Stomach smooth muscle (tissue), 2 donors: ENCODE measurements at regions not wholly inside any gene's neighbourhood (a gene's known extent, or its start where the extent isn't known, plus 50 kb on each side); places are given as distances from the start of the nearest gene placed in this dataset.

ENCODE experiments used
- H3K27ac ChIP-seq: one replicate; pipeline ENCODE4 v1.7.0; 2013; ENCODE audit warnings: mild to moderate bottlenecking, low read length, inconsistent platforms
- H3K27me3 ChIP-seq, 2 donors: one replicate each; pipeline ENCODE4 v1.7.0; 2013; ENCODE audit warnings: low read length in 2 of 2; ENCODE audit not compliant: insufficient read depth in 2 of 2, control insufficient read depth in 1 of 2
- H3K36me3 ChIP-seq, 2 donors: one replicate each; pipeline ENCODE4 v1.7.0; 2013; ENCODE audit warnings: low read length in 2 of 2; ENCODE audit not compliant: control insufficient read depth in 2 of 2, insufficient read depth in 2 of 2
- H3K4me1 ChIP-seq: one replicate; pipeline ENCODE4 v1.7.0; 2013; ENCODE audit warnings: low read length; ENCODE audit not compliant: control insufficient read depth, insufficient read depth
- H3K4me3 ChIP-seq, 2 donors: one replicate each; pipeline ENCODE4 v1.7.0; 2013; ENCODE audit warnings: low read length in 2 of 2
- H3K9ac ChIP-seq, 2 donors: one replicate each; pipeline ENCODE4 v1.7.0; 2013; ENCODE audit warnings: low read length in 2 of 2, mild to moderate bottlenecking in 1 of 2
- H3K9me3 ChIP-seq, 2 donors: one replicate each; pipeline ENCODE4 v1.7.0; 2013; ENCODE audit warnings: low read length in 2 of 2; ENCODE audit not compliant: control insufficient read depth in 2 of 2
- donor health status: healthy.
- donor health status: Pancreatic carcinoma.

DNA sequence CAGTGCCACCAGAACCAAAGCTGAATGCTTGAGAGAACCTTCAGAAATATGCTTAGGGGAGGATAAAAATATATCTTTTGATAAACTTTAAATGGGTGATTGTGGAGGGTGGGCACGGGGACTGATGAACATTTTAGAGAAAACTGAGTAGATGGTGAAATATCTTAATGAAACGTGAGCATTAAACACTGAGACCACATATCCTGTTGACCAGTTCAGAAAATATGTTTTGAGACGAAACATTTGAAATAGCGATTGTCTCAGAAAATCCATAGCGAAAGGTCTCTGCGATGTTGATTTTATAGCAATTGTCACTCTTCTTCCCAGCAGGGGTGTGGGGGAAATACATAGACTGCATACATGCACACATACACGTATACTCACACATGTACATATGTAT is 231.0 kb downstream of the ESM1 start:
- Histone ChIP-seq H3K27ac (no peak overlapping the region), H3K4me1 (no peaks in the 10 kb centered on the region), H3K27me3 (no peaks in the 10 kb centered on the region), H3K9me3 (no peaks in the 10 kb centered on the region), H3K36me3 (no peaks in the 10 kb centered on the region), H3K9ac (no peak overlapping the region), H3K4me3 (no peak overlapping the region)

DNA sequence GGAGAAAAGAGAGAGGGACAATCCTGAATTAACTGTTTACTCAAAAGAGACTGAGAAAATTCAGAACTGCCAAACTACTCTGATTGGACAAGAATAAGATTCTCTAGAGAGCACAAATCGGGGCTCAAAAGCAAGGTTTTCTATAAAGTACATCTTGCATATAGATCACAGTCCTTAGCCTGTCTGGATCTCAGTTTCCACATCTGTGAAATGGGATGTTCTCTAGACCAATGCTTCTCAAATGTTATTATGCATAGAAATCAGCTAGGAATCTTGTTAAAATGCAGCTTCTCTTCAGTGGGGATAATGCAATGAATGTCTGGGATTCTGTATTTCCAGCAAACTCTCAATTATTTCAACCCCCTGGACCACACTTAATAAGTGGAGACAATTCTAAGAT is 231.6 kb downstream of the ESM1 start:
- Histone ChIP-seq H3K9ac (no peak overlapping the region), H3K27me3 (no peaks in the 10 kb centered on the region), H3K4me3 (no peak overlapping the region), H3K4me1 (no peaks in the 10 kb centered on the region), H3K27ac (no peak overlapping the region), H3K9me3 (no peaks in the 10 kb centered on the region), H3K36me3 (no peaks in the 10 kb centered on the region)

DNA sequence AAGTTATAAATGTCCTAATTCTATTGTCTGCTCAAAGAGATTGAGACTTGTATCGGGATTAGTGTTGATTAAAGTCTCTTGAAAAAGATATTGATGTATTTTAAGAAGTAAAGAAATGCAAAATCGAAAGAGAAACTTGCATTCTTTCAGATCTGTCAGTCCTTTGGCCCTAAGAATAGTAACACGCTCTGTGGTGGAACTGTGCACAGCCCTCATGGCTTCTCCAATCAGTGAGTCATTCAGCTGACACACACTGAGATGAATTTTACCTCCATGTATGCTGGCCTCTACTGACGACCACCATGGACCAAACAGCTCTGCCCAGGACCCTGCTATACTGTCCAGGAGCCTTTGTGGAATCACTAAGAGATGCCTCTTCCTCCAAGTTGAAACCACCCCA is 232.4 kb downstream of the ESM1 start:
- Histone ChIP-seq H3K9ac (no peak overlapping the region), H3K9me3 (no peaks in the 10 kb centered on the region), H3K4me3 (no peak overlapping the region), H3K4me1 (no peaks in the 10 kb centered on the region), H3K36me3 (no peaks in the 10 kb centered on the region), H3K27me3 (no peaks in the 10 kb centered on the region), H3K27ac (no peak overlapping the region)

DNA sequence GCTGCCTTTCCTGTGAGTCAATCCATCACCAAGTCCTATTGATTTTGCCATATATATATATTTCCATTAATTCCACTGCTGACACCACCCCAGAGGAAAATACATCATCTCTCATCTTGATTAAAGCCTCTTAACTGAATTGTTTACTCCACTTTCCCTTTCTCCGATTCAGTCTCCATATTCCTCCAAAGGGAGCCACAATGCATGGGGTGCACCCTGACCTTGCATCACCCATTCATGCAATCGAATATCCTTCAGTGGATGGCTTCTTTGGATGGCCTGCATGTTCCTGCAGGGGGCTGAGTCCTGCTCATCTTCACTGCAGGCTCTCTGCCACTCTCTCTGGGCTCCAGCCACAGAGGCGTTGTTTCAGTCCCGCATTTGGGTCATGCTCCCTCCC is 231.0 kb downstream of the SNX18 start:
- H3K27me3 ChIP-seq = no peaks in the 10 kb centered on the region
- H3K9ac ChIP-seq = no peak overlapping the region
- no peaks in the 10 kb centered on the region for H3K36me3 ChIP-seq
- H3K9me3 ChIP-seq = no peaks in the 10 kb centered on the region
- H3K4me1 ChIP-seq = peaks cover 2% of the 10 kb centered on the region
- no peak overlapping the region for H3K27ac ChIP-seq
- H3K4me3 ChIP-seq = no peak overlapping the region

DNA sequence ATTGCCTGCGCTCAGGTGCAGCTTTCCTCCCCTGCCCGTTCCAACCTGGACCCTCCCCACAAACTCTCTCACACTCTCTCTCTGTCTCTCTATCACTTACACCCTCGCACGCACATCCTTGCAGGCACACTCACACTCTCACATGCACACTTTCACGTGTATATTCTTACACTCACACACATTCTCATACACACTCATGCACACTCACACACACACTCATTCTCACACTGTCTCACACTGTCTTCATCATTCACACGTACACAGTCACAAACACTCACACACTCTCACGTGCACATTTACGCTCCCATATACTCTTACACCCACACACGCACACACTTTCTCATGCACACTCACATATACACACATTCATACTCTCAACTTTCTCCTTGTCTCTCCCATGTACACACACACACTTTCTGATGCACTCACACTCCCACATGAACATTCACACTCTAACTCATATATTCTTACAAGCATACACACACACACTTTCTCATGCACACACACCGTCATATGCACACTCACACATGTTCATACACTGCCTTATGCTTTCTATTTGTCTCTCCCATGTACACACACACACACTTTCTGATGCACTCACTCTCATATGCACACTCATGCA is 229.3 kb downstream of the SNX18 start:
- no peak overlapping the region for H3K4me3 ChIP-seq
- no peaks in the 10 kb centered on the region for H3K36me3 ChIP-seq
- no peak overlapping the region for H3K9ac ChIP-seq
- no peaks in the 10 kb centered on the region for H3K9me3 ChIP-seq
- H3K4me1 ChIP-seq = peaks cover 2% of the 10 kb centered on the region
- H3K27me3 ChIP-seq = no peaks in the 10 kb centered on the region
- H3K27ac ChIP-seq = no peak overlapping the region

DNA sequence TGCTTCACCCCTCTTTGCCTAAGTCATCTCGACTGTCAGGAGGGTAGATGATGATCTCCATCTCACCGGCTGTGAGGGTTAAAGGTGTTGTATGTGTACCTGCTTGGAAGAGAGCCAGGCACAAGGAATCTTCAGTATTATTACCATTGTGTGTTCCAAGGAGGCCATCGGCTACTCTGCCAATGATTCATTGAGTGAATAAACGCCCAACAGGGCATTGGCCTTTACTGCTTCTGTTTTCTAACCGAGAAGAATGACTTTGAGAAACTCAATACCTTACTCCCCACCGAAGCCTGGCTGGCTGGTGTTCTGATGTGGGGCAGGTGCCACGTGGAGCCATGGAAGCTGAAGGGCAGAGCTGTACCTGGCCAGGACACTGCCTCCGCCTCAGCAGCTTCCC is 228.8 kb downstream of the SNX18 start:
- Histone ChIP-seq H3K27me3 (no peaks in the 10 kb centered on the region), H3K36me3 (no peaks in the 10 kb centered on the region), H3K9me3 (no peaks in the 10 kb centered on the region), H3K4me3 (no peak overlapping the region), H3K4me1 (peaks cover 2% of the 10 kb centered on the region), H3K9ac (no peak overlapping the region), H3K27ac (no peak overlapping the region)

DNA sequence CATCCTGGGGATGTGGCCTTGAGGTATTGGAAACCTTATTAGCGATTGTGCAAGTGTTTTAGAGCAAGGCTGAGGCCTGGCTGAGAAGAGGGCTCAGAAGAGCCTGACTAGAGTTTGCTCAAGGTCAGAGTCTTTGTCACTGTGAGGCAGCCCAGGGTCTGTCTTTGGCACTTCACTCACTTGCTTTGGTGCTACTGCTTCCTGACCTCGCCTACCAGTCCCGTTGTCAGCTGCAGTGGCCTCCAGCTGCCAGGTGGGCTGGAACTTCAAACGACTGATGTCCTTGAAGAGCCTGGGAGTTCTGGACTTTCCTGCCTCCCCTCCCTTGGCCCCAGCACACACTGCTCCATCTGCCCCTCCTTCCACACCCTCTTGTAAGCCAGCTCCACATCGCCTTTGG is 228.0 kb downstream of the SNX18 start:
- Histone ChIP-seq H3K27me3 (no peaks in the 10 kb centered on the region), H3K9ac (no peak overlapping the region), H3K36me3 (no peaks in the 10 kb centered on the region), H3K4me3 (no peak overlapping the region), H3K27ac (no peak overlapping the region), H3K9me3 (no peaks in the 10 kb centered on the region), H3K4me1 (peaks cover 2% of the 10 kb centered on the region)

DNA sequence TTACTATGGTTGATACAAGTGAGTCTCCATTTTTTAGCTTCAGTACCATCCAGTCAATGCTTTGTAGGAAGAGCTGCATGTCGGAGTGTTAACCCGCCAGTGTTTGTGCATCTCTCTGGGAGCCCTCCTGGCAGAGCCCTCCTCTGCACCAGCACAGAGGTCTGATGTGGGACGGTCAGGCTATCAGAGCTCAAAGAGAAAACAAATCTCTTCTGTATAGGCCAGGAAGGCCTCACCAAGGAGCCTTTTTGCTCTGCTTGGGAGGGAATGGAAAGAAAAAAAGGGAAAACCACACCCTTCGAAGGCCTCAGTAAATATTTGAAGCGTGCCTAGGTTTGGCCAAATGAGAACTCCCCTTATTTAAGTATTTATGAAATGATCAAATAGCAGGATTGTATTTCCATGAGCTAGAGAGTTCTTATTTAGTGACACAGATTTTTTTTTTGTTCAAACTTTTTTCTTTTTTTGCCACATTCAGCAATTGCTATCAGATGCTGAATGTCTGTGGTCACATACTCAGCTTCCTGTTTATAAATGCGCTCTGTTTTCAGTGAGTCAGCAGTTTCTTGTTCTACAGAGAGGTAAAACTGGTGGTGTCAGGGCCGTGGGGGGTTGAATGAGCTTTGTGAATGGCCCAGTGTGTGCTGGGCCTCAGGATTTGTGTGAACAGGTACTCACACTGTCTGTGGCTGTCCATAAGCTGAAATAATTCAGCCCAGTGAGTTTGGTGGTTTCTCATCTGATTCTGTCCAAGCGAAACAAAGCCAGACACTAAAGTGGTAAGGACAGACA is 226.6 kb downstream of the SNX18 start:
- no peak overlapping the region for H3K9ac ChIP-seq
- no peaks in the 10 kb centered on the region for H3K36me3 ChIP-seq
- H3K27me3 ChIP-seq = no peaks in the 10 kb centered on the region
- H3K27ac ChIP-seq = peak overlapping the region; percentile 6
- H3K4me3 ChIP-seq = no peak overlapping the region
- peaks cover 2% of the 10 kb centered on the region for H3K4me1 ChIP-seq
- H3K9me3 ChIP-seq = no peaks in the 10 kb centered on the region

DNA sequence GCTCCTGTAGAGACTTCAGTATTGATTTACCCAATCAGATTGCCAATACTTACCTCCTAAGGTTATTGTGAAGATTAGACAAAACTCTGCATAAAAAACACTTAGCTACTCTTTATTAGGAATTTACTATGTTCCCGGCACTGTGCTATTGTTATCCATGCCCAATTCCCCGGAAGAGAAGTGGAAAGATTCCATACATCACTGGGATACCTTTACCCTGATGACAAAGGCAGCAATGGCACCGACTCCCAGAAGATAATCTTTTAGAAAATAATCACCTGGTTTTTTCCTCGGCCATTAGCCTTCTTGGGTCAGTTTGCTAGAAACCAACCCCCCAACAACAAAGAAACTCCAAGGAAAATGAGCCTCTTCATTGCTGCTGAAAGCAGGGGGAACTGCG is 226.0 kb downstream of the SNX18 start:
- Histone ChIP-seq H3K9ac (no peak overlapping the region), H3K27me3 (no peaks in the 10 kb centered on the region), H3K27ac (peak overlapping the region; percentile 6), H3K9me3 (no peaks in the 10 kb centered on the region), H3K4me1 (peaks cover 2% of the 10 kb centered on the region), H3K36me3 (no peaks in the 10 kb centered on the region), H3K4me3 (no peak overlapping the region)

DNA sequence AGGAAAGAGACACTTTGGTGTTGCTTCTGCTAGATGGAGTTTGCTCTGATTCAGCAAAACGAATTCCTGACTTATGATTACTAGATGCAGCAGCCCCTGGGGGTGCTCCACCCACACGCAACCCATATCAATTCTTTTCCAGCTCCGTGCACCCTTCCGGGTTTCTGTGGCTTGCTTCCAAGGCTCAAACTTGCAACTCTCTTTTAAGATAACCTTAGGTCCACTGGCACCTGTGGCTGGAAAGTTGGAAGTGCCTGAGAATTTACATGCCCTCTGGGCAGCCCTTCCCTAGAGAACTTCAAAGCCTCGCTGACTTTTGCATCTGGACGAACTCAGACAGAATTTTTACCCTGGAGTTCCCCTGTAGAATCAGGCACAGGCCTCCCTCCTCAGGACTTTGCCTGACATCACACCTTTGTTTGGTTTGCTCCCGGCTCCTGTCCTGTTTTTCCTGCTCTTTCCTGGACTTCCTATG is 224.9 kb downstream of the SNX18 start:
- no peaks in the 10 kb centered on the region for H3K36me3 ChIP-seq
- H3K9ac ChIP-seq = no peak overlapping the region
- no peak overlapping the region for H3K4me3 ChIP-seq
- H3K9me3 ChIP-seq = no peaks in the 10 kb centered on the region
- no peak overlapping the region for H3K27ac ChIP-seq
- peaks cover 2% of the 10 kb centered on the region for H3K4me1 ChIP-seq
- no peaks in the 10 kb centered on the region for H3K27me3 ChIP-seq

DNA sequence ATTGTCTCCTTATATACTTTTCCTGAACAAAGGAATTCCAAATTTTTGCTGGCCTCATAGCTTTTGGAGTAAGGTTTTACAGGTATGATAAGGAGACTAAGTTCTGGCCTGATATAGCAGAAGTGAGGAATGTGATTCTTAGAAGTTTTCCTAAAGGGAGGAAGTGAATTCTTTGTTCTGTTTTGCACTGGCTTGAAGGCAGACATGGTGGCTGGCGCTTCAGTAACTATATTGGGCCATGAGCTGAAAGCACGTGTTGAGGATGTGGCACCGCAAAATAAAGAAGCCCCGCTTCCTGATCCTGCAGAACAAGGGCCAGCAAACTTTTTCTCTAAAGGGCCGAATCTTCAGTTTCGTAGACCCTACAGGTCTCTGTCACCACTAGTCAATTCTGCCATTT is 224.2 kb downstream of the SNX18 start:
- Histone ChIP-seq H3K4me1 (peaks cover 2% of the 10 kb centered on the region), H3K4me3 (no peak overlapping the region), H3K27me3 (no peaks in the 10 kb centered on the region), H3K9me3 (no peaks in the 10 kb centered on the region), H3K36me3 (no peaks in the 10 kb centered on the region), H3K27ac (no peak overlapping the region), H3K9ac (no peak overlapping the region)
